ENCODE measurements at regions not wholly inside any gene's neighbourhood (a gene's known extent, or its start where the extent isn't known, plus 50 kb on each side); places are given as distances from the start of the nearest gene placed in this dataset.

DNA sequence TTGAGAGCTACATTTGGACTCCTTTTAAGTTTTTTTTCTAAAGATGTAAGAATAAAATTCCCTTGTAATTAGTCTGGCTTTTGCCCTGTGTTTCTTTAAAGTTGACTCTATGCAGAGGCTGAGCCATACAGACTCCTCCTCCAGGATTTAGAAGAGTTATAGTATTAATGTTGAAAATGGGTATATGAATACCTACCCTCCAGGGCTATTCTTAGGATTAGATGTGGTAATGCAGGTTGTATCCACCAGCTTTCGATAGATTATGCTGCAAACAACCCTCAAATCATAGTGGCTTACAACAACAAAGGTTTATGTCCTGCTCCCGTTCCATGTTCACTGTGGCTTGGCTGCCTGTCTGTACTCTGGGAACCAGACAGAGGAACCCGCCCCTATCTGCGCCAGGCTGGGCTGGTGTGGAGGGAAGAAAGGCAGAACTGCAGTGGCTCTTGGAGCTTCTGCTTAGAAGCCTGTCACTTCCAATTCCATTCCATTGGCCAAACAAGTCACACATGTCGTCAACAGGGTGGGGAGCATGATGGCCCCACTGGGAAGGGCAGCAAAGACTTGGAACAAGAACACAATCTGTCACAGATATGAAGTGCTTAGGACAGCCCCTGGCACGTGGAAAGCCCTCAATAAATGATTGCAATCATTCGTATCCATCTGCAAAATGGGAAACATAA is 290.8 kb downstream of the FOXO1 start:
- no peak for TF ChIP-seq GATA3 (IDR thresholded peaks at IDR 0.05; ENCODE audit: low read depth, low read length)
- peak; percentile 52 for TF ChIP-seq GATA2 (IDR thresholded peaks at IDR 0.05; ENCODE audit: low read depth, low read length)

Measured in SH-SY5Y (cell line).